HG03135 (cell line): ENCODE measurements at regions not wholly inside any gene's neighbourhood (a gene's known extent, or its start where the extent isn't known, plus 50 kb on each side); places are given as distances from the start of the nearest gene placed in this dataset.

Source experiments
- ATAC-seq: cut with Tn5 transposase; IDR thresholded peaks from one replicate; pipeline ENCODE4 v1.9.1; 2021; ENCODE audit warnings: mild to moderate bottlenecking, moderate library complexity; ENCODE audit not compliant: unreplicated experiment

- no peak for ATAC-seq
Measured at GRCh38 chr3:19093084-19093483, 55.2 kb upstream of the KCNH8 start.

- no peak for ATAC-seq
Measured at GRCh38 chr3:19077388-19077787, 70.9 kb upstream of the KCNH8 start.

GRCh38 chr3:19075037-19075436, 73.3 kb upstream of the KCNH8 start:
- no peak for ATAC-seq

- ATAC-seq = no peak
Measured at GRCh38 chr3:19074257-19074900, 73.9 kb upstream of the KCNH8 start.

- ATAC-seq = no peak
Measured at GRCh38 chr3:19073341-19074105, 74.8 kb upstream of the KCNH8 start.

- ATAC-seq = no peak
Measured at GRCh38 chr3:19070325-19070724, 78.0 kb upstream of the KCNH8 start.

- ATAC-seq = no peak
Measured at GRCh38 chr3:19065027-19065426, 83.3 kb upstream of the KCNH8 start.

GRCh38 chr3:19063936-19064335, 84.4 kb upstream of the KCNH8 start:
- no peak for ATAC-seq

- no peak for ATAC-seq
Measured at GRCh38 chr3:19060404-19060803, 87.9 kb upstream of the KCNH8 start.

- no peak for ATAC-seq
Measured at GRCh38 chr3:19052874-19053273, 95.4 kb upstream of the KCNH8 start.

- no peak for ATAC-seq
Measured at GRCh38 chr3:19046440-19046839, 101.9 kb upstream of the KCNH8 start.

GRCh38 chr3:19030522-19030839, 117.8 kb upstream of the KCNH8 start:
- no peak for ATAC-seq

GRCh38 chr3:19029837-19030521, 118.3 kb upstream of the KCNH8 start:
- no peak for ATAC-seq

GRCh38 chr3:19025441-19025840, 122.9 kb upstream of the KCNH8 start:
- no peak for ATAC-seq

GRCh38 chr3:19022546-19022945, 125.8 kb upstream of the KCNH8 start:
- no peak for ATAC-seq

- no peak for ATAC-seq
Measured at GRCh38 chr3:19016851-19017250, 131.5 kb upstream of the KCNH8 start.

- no peak for ATAC-seq
Measured at GRCh38 chr3:19013879-19014278, 134.4 kb upstream of the KCNH8 start.

GRCh38 chr3:19012846-19013245, 135.5 kb upstream of the KCNH8 start:
- no peak for ATAC-seq

GRCh38 chr3:19002606-19003005, 145.7 kb upstream of the KCNH8 start:
- no peak for ATAC-seq

- ATAC-seq = no peak
Measured at GRCh38 chr3:18998069-18998468, 150.2 kb upstream of the KCNH8 start.

GRCh38 chr3:18992709-18993108, 155.6 kb upstream of the KCNH8 start:
- no peak for ATAC-seq

GRCh38 chr3:18989237-18989795, 159.0 kb upstream of the KCNH8 start:
- ATAC-seq = no peak
